ENCODE measurements at regions not wholly inside any gene's neighbourhood (a gene's known extent, or its start where the extent isn't known, plus 50 kb on each side); places are given as distances from the start of the nearest gene placed in this dataset.

- no peak overlapping the region for H3K4me3 ChIP-seq
- no peaks in the 10 kb centered on the region for H3K36me3 ChIP-seq
- TF ChIP-seq EP300 (IDR thresholded peaks at IDR 0.05) (no peak), POLR2A (IDR thresholded peaks at IDR 0.05) (no peak), POLR2AphosphoS5 (IDR thresholded peaks at IDR 0.05) (no peak), CTCF (IDR thresholded peaks at IDR 0.05) (no peak)
- no peaks in the 10 kb centered on the region for H3K9me3 ChIP-seq
- H3K4me1 ChIP-seq, result no peaks in the 10 kb centered on the region
- H3K27ac ChIP-seq, result peak overlapping the region in 1 of 4 donors; percentile 14
- no peaks in the 10 kb centered on the region for H3K27me3 ChIP-seq
- peak; percentile 48 for ATAC-seq
Measured at GRCh38 chr12:76633415-76633814, 73.8 kb upstream of the OSBPL8 start.

GRCh38 chr12:76634133-76634532, 74.6 kb upstream of the OSBPL8 start:
- Histone ChIP-seq H3K36me3 (no peaks in the 10 kb centered on the region), H3K4me3 (no peak overlapping the region), H3K9me3 (no peaks in the 10 kb centered on the region), H3K4me1 (no peaks in the 10 kb centered on the region), H3K27me3 (no peaks in the 10 kb centered on the region), H3K27ac (no peak overlapping the region)
- TF ChIP-seq EP300 (IDR thresholded peaks at IDR 0.05) (no peak), CTCF (IDR thresholded peaks at IDR 0.05) (no peak), POLR2A (IDR thresholded peaks at IDR 0.05) (no peak), POLR2AphosphoS5 (IDR thresholded peaks at IDR 0.05) (no peak)
- ATAC-seq, result no peak
- WGBS, 2 donors (ENCODE audit: low coverage in 1 of 2), result 75 to 89% methylated on average over 4 of the region's 4 CpGs

GRCh38 chr12:76636121-76636692, 76.6 kb upstream of the OSBPL8 start:
- TF ChIP-seq EP300 (IDR thresholded peaks at IDR 0.05) (no peak), POLR2A (IDR thresholded peaks at IDR 0.05) (no peak), POLR2AphosphoS5 (IDR thresholded peaks at IDR 0.05) (no peak), CTCF (IDR thresholded peaks at IDR 0.05) (no peak)
- no peaks in the 10 kb centered on the region for H3K36me3 ChIP-seq
- ATAC-seq, result no peak
- no peak overlapping the region for H3K4me3 ChIP-seq
- no peaks in the 10 kb centered on the region for H3K9me3 ChIP-seq
- H3K4me1 ChIP-seq, result no peaks in the 10 kb centered on the region
- H3K27ac ChIP-seq, result no peak overlapping the region
- no peaks in the 10 kb centered on the region for H3K27me3 ChIP-seq
- 69 to 80% methylated on average over 1 to 5 of the region's 5 CpGs for WGBS, 2 donors (ENCODE audit: low coverage in 1 of 2)

GRCh38 chr12:76637807-76638206, 78.2 kb upstream of the OSBPL8 start:
- no peak for ATAC-seq
- Histone ChIP-seq H3K36me3 (no peaks in the 10 kb centered on the region), H3K4me3 (no peak overlapping the region), H3K27ac (no peak overlapping the region), H3K9me3 (no peaks in the 10 kb centered on the region), H3K4me1 (no peaks in the 10 kb centered on the region), H3K27me3 (no peaks in the 10 kb centered on the region)
- no peak for TF ChIP-seq POLR2A (IDR thresholded peaks at IDR 0.05)
- no peak for TF ChIP-seq EP300 (IDR thresholded peaks at IDR 0.05)
- TF ChIP-seq POLR2AphosphoS5 (IDR thresholded peaks at IDR 0.05), result no peak
- no peak for TF ChIP-seq CTCF (IDR thresholded peaks at IDR 0.05)
- 66 to 83% methylated on average over 2 of the region's 3 CpGs for WGBS, 2 donors (ENCODE audit: low coverage in 1 of 2)

- no peaks in the 10 kb centered on the region for H3K27me3 ChIP-seq
- no peaks in the 10 kb centered on the region for H3K36me3 ChIP-seq
- no peaks in the 10 kb centered on the region for H3K4me1 ChIP-seq
- WGBS, 2 donors (ENCODE audit: low coverage in 1 of 2), result 86 to 92% methylated on average over 5 to 6 of the region's 6 CpGs
- no peaks in the 10 kb centered on the region for H3K9me3 ChIP-seq
- TF ChIP-seq POLR2A (IDR thresholded peaks at IDR 0.05) (no peak), EP300 (IDR thresholded peaks at IDR 0.05) (no peak), CTCF (IDR thresholded peaks at IDR 0.05) (no peak), POLR2AphosphoS5 (IDR thresholded peaks at IDR 0.05) (no peak)
- no peak overlapping the region for H3K4me3 ChIP-seq
- no peak for ATAC-seq
- no peak overlapping the region for H3K27ac ChIP-seq
Measured at GRCh38 chr12:76639646-76640045, 80.1 kb upstream of the OSBPL8 start.
